ENCODE measurements at regions not wholly inside any gene's neighbourhood (a gene's known extent, or its start where the extent isn't known, plus 50 kb on each side); places are given as distances from the start of the nearest gene placed in this dataset. TPM values are rescaled to one million over a fixed set of nuclear protein-coding genes. Genes with fewer than 3 reads are reported as not detected.

DNA sequence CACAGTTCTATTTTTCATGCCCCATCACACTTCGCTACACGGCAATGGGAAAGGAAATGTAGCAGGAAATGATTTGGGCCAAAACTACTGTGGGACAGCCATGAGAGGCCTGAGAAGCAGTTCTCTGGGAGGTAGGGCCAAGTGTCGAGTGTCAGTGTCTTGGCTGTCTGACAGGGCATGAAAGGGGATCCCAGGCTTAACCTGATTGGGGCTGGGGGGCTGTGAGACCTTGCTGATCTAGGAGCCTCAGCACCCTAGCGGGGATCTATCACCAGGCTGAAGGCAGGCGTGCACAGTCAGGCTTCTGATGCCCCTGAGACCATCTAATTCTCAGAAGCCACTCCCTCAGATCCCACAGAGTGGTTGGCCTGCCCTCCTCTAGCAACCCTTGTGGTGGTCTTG, 58.2 kb upstream of the SLC25A13 start:
- no peak for TF ChIP-seq POLR2A (IDR thresholded peaks at IDR 0.05)
- TF ChIP-seq, protein P1, sequence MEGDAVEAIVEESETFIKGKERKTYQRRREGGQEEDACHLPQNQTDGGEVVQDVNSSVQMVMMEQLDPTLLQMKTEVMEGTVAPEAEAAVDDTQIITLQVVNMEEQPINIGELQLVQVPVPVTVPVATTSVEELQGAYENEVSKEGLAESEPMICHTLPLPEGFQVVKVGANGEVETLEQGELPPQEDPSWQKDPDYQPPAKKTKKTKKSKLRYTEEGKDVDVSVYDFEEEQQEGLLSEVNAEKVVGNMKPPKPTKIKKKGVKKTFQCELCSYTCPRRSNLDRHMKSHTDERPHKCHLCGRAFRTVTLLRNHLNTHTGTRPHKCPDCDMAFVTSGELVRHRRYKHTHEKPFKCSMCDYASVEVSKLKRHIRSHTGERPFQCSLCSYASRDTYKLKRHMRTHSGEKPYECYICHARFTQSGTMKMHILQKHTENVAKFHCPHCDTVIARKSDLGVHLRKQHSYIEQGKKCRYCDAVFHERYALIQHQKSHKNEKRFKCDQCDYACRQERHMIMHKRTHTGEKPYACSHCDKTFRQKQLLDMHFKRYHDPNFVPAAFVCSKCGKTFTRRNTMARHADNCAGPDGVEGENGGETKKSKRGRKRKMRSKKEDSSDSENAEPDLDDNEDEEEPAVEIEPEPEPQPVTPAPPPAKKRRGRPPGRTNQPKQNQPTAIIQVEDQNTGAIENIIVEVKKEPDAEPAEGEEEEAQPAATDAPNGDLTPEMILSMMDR (IDR thresholded peaks at IDR 0.05): no peak
- Histone ChIP-seq H3K4me1 (no peaks in the 10 kb centered on the region), H3K9me3 (no peaks in the 10 kb centered on the region), H3K36me3 (no peaks in the 10 kb centered on the region), H3K27me3 (no peaks in the 10 kb centered on the region), H3K27ac (no peak overlapping the region), H3K4me3 (no peak overlapping the region)
- no peak for DNase-seq
- intact Hi-C loops (cut with DNase I; ENCODE audit: low total_unique reads): no loop called here

DNA sequence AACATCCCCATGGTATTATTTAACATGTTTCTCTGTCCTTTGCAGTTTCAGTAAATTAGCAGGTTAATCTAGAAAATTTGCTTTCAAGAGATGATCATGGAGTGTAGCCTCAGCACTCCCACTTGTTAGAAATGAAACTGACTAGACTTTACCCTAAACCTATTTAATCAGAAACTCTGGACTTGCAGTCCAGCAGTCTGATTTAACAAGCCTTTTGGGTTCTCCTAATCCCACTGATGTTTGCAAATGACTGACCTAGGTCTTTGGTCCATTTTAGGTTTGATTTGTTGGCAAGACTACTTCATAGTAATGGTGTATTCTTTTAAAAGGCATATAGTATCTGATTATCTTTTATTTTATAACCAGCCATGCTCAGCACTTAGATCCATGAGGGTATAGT, 55.5 kb upstream of the SLC25A13 start:
- TF ChIP-seq POLR2A (IDR thresholded peaks at IDR 0.05): no peak
- TF ChIP-seq, protein P1 (IDR thresholded peaks at IDR 0.05): no peak
- Histone ChIP-seq H3K4me1 (no peaks in the 10 kb centered on the region), H3K27ac (no peak overlapping the region), H3K27me3 (no peaks in the 10 kb centered on the region), H3K9me3 (no peaks in the 10 kb centered on the region), H3K36me3 (no peaks in the 10 kb centered on the region), H3K4me3 (no peak overlapping the region)
- intact Hi-C loops (cut with DNase I; ENCODE audit: low total_unique reads): no loop called here
- DNase-seq: no peak

Small RNA genes in the stretch of these regions (small RNA-seq; reads per million reads assigned to genes)
- not detected for gene RNU7-188P
